Glomerular endothelial cell (primary cell): ENCODE measurements at regions not wholly inside any gene's neighbourhood (a gene's known extent, or its start where the extent isn't known, plus 50 kb on each side); places are given as distances from the start of the nearest gene placed in this dataset.
A peak's percentile ranks its signal among the peaks of the same experiment; 100 is the strongest.

Experiments
- DNase-seq: peaks from one replicate; pipeline ENCODE4 v3.0.0-alpha.2; 2011; ENCODE audit warnings: low read depth, low spot score; ENCODE audit errors: extremely low read depth

DNA sequence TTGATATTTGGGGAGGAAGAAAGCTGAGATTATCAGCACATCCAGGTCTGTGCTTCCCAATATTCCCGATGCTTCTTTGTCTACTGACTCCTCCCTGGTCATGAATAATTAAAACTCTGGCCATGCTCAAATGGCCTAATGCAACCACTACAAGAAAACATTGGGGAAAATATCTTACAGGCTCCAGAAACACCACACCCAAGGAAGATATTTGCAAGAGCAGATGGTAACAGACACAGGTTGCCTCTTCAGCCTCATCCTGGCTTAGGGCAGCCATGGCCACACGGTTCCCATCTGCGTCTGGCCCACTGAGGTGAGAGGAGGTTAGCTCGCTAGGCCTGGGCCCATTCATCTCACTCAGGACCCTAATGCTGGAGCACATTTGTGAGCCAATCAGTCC is 108.4 kb upstream of the SDK1 start:
- DNase-seq, result no peak

- DNase-seq, result no peak
These were observed 107.5 kb upstream of the SDK1 start for GRCh38 chr7:3193379-3194120.

GRCh38 chr7:3194501-3195141 is 106.4 kb upstream of the SDK1 start:
- DNase-seq, result peak; percentile 22

DNA sequence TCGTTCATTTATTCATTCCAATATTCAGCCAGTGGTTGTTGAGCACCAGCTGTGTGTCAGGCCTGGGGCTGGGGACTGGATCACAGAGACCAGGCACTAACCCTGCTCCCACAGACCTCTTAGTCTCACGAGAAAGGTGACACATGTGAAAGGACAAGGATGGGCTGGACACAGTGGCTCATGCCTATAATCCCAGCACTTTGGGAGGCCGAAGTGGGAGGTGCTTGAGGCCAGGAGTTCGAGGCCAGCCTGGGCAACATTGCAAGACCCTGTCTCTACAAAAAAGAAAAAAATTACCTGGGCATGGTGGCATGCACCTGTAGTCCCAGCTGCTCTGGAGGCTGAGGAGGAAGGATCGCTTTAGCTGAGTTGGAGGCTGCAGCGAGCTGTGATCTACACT is 105.9 kb upstream of the SDK1 start:
- no peak for DNase-seq

DNA sequence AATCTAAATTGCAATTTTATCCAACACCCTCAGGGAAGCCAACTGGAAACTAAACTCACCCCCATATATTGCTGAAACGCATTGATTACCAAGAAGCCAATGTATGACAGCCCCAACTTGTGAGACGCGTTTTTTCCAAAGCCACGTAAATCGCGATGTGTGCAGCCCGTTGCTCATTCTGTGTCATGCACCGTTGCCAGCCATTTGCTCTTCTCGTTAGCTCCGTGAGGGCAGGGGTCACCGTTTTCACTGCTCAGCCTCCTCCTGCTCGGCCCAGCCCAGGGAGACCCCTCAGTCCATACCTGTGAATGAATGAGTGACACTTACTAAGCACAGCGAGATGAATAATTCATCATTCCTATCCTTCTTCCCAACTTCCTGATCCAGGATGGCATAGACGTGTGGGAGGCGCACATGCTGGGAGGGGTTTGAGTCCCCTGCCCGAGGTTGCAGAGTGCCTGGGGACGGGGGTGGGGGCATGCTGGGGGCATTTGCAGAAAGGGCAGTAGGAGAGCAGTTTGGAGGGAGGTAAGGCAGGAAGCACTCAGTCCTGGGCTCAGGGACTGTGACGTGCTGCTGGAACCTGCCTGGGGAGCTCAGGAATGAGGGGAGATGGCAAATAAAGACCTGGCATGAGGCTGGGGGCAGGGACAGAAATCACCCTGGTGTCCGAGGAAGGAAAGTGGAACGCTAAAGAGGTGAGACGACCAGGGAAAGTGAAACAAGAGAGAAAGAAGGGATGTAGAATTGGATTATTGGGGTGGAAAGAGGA is 104.2 kb upstream of the SDK1 start:
- DNase-seq, result no peak

- no peak for DNase-seq
These were observed 103.4 kb upstream of the SDK1 start for GRCh38 chr7:3197567-3198213.

GRCh38 chr7:3198316-3198715 is 102.7 kb upstream of the SDK1 start:
- DNase-seq, result no peak

- peak; percentile 12 for DNase-seq
These were observed 100.5 kb upstream of the SDK1 start for GRCh38 chr7:3200504-3200903.

GRCh38 chr7:3201306-3201705 is 99.7 kb upstream of the SDK1 start:
- no peak for DNase-seq

DNA sequence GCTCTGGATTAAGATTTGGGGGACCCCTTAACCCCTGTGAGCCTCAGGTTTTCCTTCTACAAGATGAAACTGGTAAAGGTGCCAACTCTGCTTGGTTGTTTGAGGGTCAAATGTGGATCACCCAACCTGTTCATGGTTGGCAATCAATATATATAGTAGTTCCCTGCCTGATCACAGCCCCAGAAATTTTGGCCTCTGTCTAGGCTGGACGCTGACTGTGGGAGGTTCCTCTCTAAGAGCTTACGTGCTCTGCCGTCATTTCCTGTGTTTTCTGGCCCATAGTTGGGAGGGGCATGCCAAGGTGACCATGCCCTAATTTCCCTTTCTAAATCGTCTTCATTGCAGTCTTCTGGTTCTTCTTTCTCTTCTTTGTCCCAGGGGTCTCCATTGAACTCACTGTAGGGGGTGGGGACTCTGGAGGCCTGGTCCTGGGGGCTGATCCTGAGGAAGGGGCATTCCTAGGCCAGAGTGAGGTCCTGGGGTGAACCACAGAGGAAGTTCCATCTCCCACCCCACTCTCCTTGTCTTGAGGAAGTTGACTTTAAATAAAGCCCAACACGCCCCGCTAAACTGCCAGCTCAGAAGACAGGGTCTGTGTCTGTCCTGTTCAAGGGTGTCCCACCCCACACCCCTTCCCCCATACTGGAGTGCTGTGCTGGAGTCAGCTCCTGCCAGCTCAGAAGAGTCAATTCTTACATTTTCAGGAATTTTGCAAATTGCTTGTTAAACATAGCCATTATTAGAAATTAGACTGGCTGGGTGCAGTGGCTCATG is 98.9 kb upstream of the SDK1 start:
- DNase-seq, result no peak

GRCh38 chr7:3204526-3204925 is 96.5 kb upstream of the SDK1 start:
- no peak for DNase-seq

DNA sequence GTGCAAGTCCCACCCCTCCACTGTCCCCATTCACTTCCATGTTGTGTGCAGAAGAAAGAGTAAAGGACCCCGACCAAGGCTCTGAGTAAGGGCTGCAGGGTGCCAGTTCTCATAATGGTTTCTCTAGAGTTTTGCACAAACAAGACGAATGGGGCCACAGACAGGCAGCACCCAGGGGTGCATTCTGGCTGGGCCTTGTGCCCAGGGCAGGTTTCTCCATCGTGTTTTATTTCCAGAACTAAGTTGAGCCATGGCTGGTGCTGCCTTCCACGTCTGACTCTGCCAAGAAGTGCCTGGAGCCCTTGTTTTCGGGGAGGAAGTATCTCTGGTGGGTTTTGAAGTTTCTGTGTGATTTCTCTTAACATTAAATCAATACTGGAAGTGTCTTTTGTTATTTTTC is 95.0 kb upstream of the SDK1 start:
- DNase-seq, result no peak

DNA sequence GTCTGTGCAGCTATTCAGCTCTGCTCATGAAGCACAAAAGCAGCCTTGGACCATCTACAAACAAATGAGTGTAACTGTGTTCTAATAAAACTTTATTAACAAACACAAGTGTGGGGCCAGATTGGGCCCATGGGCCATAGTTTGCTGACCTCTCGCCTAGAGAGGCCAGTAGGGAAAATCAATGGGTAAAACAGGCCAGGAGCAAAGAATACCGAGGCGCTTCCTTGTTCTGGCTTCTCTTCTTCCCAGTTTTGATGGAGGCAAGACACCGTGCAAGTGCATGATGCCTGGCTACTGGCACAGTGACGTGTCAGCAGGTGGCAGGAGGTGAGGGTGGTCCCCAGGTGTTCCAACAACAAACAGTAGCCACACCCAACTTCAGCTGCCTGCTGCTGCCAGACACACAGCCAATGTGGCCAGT is 94.3 kb upstream of the SDK1 start:
- no peak for DNase-seq

DNA sequence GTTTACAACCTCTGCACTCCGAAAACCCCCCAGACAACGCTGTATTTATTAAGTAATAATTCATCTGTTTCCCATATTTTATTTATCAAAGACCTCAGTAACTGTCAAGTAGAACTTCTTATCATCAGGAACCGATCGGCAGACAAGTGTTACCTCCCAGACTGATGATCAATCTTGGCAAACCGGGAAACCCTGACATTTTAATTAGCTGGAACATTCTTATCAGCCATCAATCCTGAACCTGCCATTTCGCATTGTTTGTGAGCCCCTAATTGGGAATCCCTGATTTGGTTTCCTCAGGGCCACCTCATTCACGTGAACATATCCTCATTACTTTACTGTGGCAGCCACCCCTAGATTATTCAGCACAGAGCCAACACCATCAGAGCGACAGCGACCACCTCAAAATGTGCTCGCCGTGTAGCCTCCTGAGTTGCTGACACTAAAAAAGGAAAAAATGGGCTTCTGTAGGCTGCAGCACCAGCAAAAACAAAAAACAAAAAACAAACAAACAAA is 93.6 kb upstream of the SDK1 start:
- no peak for DNase-seq

GRCh38 chr7:3210531-3210930 is 90.5 kb upstream of the SDK1 start:
- no peak for DNase-seq

DNA sequence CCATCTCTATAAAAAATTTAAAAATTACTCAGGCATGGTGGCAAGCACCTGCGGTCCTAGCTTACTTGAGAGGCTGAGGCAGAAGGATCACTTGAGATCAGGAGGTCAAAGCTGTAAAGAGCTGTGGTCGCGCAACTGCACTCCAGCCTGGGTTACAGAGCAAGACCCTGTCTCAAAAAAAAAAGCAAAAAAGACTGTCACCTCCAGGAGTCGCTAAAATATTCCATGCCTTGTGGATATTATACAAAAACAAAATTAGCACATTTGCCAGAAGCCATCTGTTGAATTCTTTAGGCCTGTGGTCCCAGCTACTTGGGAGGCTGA is 87.0 kb upstream of the SDK1 start:
- DNase-seq, result no peak

DNA sequence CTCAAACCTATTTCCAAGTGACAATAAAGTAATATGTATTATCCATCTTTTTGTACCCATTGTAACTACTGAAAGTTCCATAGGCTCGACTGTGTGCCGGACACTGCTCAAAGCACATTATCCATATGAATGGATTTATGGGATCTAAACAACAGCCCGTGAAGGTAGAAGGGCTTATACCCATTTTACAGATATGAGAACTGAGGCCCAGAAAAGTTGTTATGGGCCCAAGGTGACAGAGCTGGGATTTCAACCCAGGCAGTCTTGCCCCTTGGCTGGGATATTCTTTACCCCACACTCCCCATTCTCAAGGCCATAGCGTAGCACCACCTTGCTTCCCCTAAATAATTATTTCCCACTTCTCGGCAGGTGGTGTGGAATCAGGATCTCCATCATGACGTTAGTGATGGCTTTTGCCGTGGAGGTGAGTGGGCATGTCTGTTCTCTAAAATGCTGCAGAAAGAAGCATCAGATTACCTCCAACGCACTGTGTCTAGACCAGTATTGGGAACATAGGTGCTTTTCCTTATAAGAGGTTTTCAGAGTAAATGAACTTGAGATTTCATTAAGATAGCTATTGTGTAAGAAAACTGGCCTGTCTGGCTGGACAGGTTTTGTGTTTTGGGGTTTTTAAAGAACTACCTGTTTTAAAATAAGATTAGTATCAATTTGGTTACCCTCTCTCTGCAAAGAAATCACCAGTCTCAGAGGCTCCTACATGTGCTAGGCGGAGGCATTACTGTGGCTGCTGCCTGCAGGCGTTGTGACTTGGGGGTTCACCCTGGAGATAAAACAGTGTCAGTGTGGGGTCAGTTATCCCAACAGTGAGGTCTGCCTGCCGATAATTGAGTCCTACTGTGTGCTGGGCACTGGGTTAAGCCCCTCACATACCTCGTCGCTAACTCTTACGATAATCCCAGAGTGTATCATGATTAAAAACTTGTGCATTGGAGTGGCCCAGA is 85.1 kb upstream of the SDK1 start:
- no peak for DNase-seq

- DNase-seq, result no peak
These were observed 83.9 kb upstream of the SDK1 start for GRCh38 chr7:3217166-3217565.

DNA sequence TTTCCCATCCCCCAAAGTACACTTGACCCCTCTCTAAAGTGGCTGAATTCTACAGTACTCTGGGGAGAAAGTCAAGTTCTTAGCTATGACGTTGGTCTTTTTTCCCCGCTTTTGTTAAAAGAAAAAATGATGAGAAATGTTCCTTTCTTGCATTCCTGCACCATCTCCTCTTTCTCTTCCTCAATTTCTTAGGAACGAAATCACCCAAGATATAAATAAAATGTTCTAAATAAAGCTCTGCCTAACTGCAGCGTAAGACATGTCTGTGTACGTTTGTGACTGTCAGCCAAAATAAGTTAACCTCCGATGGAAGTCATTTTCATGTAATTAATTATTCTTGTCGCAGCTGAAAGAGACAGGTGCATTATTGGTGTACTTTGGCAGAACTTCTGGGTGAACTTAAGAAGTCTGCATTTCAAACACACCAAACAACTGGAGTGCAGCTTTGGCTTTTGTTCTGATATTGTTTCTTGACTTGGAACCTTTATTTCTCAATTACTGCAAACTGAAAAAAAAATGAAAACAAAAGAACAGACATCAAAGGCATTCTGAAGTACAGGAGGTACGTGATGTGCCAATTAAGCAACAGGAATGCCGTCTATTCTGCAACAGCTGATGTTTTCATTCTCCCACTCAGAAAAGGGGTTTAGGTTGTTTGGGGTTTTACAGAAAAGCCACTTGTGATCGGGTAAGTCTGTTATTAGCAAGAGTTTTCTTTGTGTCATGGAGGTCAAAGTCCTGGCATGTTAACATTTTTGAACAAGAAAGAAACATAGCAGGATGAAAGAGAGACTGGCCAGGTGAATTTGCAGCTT is 82.4 kb upstream of the SDK1 start:
- DNase-seq, result no peak
